PC-3 (cell line): ENCODE measurements at regions not wholly inside any gene's neighbourhood (a gene's known extent, or its start where the extent isn't known, plus 50 kb on each side); places are given as distances from the start of the nearest gene placed in this dataset.

Source experiments
- ATAC-seq: fragments of 200-7000 bp; cut with Tn5 transposase; 2 replicates; pipeline ENCODE4 v1.9.1; 2020; ENCODE audit warnings: mild to moderate bottlenecking, moderate library complexity
- BruUV-seq: library from RNA; stranded (reverse); fragments of 400-500 nt; replicated peaks from 2 replicates; lab custom pipeline; 2021; lab: Mats Ljungman, UMichigan
- CTCF ChIA-PET: fragments of 300-600 bp; sonication (Branson Sonifier 250); formaldehyde crosslinking; loops from one replicate; lab custom pipeline; 2022; ENCODE audit warnings: antibody characterized with exemption; lab: Charles Lee
- POLR2A ChIA-PET: fragments of 300-600 bp; sonication (Branson Sonifier 250); formaldehyde crosslinking; loops from one replicate; lab custom pipeline; 2022; ENCODE audit warnings: antibody characterized with exemption; ENCODE audit not compliant: unreplicated experiment; lab: Charles Lee
- DNase-seq: peaks from one replicate; pipeline ENCODE4 v3.0.0-alpha.2; 2015
- H2AFZ ChIP-seq: fragments of 300-600 bp; sonication (generic); 2 replicates; pipeline ENCODE4 v1.6.0; 2016; ENCODE audit warnings: antibody characterized with exemption, low read length
- H3F3A ChIP-seq: fragments of 300-600 bp; sonication (generic); one replicate; pipeline ENCODE4 v1.6.0; 2017; ENCODE audit warnings: antibody characterized with exemption, low read length, control low read depth, mild to moderate bottlenecking; ENCODE audit not compliant: unreplicated experiment
- H3K27ac ChIP-seq: fragments of 300-600 bp; sonication (generic); 2 replicates; pipeline ENCODE4 v1.5.1; 2016; ENCODE audit warnings: mild to moderate bottlenecking, low read length
- H3K27me3 ChIP-seq: fragments of 300-600 bp; sonication (generic); 2 replicates; pipeline ENCODE4 v1.6.1; 2016; ENCODE audit warnings: low read length, mixed read lengths
- H3K36me3 ChIP-seq: fragments of 300-600 bp; sonication (generic); 2 replicates; pipeline ENCODE4 v1.6.1; 2016; ENCODE audit warnings: low read depth, mixed run types, low read length, mixed read lengths
- H3K4me1 ChIP-seq: fragments of 300-600 bp; sonication (generic); 2 replicates; pipeline ENCODE4 v1.5.1; 2016; ENCODE audit warnings: low read length; ENCODE audit not compliant: insufficient read depth
- H3K4me2 ChIP-seq: fragments of 300-600 bp; sonication (generic); 2 replicates; pipeline ENCODE4 v1.6.0; 2016; ENCODE audit warnings: low read length
- H3K4me3 ChIP-seq: fragments of 300-600 bp; sonication (generic); 2 replicates; pipeline ENCODE4 v1.5.1; 2016; ENCODE audit warnings: mild to moderate bottlenecking, low read length, mixed read lengths
- H3K79me2 ChIP-seq: fragments of 300-600 bp; sonication (generic); 2 replicates; pipeline ENCODE4 v1.6.1; 2017; ENCODE audit warnings: low read length, mixed read lengths
- H3K9ac ChIP-seq: fragments of 300-600 bp; sonication (generic); 2 replicates; pipeline ENCODE4 v1.6.0; 2016; ENCODE audit warnings: mild to moderate bottlenecking, low read length
- H3K9me2 ChIP-seq: fragments of 300-600 bp; sonication (generic); replicated peaks from 2 replicates; pipeline ENCODE4 v1.6.1; 2016; ENCODE audit warnings: mixed run types, low read length, mixed read lengths
- H3K9me3 ChIP-seq: fragments of 300-600 bp; sonication (generic); 2 replicates; pipeline ENCODE4 v1.6.1; 2016; ENCODE audit warnings: low read length, mixed read lengths
- H4K20me1 ChIP-seq: fragments of 300-600 bp; sonication (generic); 2 replicates; pipeline ENCODE4 v1.6.1; 2016; ENCODE audit warnings: low read length, mixed read lengths
- EZH2 ChIP-seq: fragments of 300-600 bp; sonication (generic); IDR thresholded peaks from one replicate; pipeline ENCODE4 v1.6.1; 2017; ENCODE audit warnings: antibody characterized with exemption, mild to moderate bottlenecking, low read length; ENCODE audit not compliant: unreplicated experiment
- EZH2phosphoT487 ChIP-seq: fragments of 300-600 bp; sonication (generic); IDR thresholded peaks from 2 replicates; pipeline ENCODE4 v1.6.1; 2018; ENCODE audit warnings: mild to moderate bottlenecking, antibody characterized with exemption, low read length, borderline replicate concordance
- intact Hi-C: fragments of 100-400 bp; cut with micrococcal nuclease; formaldehyde crosslinking; loops from 2 replicates; pipeline ENCODE4 v1.9.0; 2023
- TF ChIP-seq, protein P1 (sequence below): fragments of 300-600 bp; sonication (generic); conservative IDR thresholded peaks from 2 replicates; pipeline ENCODE4 v1.5.1; 2017; ENCODE audit warnings: antibody characterized with exemption, low read depth, mild to moderate bottlenecking, low read length

- no peaks in the 10 kb centered on the region for H4K20me1 ChIP-seq
- no peaks in the 10 kb centered on the region for H3K36me3 ChIP-seq
- ChIA-PET POLR2A (interaction anchor here (0.6 kb wide), 1 partner anchor 67 kb away, joined by 4 read pairs; no protein-coding TSS in a partner anchor), CTCF (no interaction called here)
- no peak overlapping the region for H3K4me3 ChIP-seq
- no peaks in the 10 kb centered on the region for H3K79me2 ChIP-seq
- no peaks in the 10 kb centered on the region for H3F3A ChIP-seq
- H2AFZ ChIP-seq, result no peak overlapping the region
- no peak overlapping the region for H3K9ac ChIP-seq
- H3K9me2 ChIP-seq, result no peaks in the 10 kb centered on the region
- no TSS peak for BruUV-seq
- no peaks in the 10 kb centered on the region for H3K9me3 ChIP-seq
- intact Hi-C loops, result no loop called here
- H3K27ac ChIP-seq, result no peak overlapping the region
- ATAC-seq, result no peak
- no peaks in the 10 kb centered on the region for H3K4me1 ChIP-seq
- DNase-seq, result no peak
- peaks cover 9% of the 10 kb centered on the region for H3K27me3 ChIP-seq
- no peak overlapping the region for H3K4me2 ChIP-seq
- TF ChIP-seq EZH2phosphoT487, result no peak
- no peak for TF ChIP-seq EZH2
- TF ChIP-seq, protein P1, sequence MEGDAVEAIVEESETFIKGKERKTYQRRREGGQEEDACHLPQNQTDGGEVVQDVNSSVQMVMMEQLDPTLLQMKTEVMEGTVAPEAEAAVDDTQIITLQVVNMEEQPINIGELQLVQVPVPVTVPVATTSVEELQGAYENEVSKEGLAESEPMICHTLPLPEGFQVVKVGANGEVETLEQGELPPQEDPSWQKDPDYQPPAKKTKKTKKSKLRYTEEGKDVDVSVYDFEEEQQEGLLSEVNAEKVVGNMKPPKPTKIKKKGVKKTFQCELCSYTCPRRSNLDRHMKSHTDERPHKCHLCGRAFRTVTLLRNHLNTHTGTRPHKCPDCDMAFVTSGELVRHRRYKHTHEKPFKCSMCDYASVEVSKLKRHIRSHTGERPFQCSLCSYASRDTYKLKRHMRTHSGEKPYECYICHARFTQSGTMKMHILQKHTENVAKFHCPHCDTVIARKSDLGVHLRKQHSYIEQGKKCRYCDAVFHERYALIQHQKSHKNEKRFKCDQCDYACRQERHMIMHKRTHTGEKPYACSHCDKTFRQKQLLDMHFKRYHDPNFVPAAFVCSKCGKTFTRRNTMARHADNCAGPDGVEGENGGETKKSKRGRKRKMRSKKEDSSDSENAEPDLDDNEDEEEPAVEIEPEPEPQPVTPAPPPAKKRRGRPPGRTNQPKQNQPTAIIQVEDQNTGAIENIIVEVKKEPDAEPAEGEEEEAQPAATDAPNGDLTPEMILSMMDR, result no peak
Measured at GRCh38 chr3:103909395-103909794, 1457.3 kb upstream of the ALCAM start.

DNA sequence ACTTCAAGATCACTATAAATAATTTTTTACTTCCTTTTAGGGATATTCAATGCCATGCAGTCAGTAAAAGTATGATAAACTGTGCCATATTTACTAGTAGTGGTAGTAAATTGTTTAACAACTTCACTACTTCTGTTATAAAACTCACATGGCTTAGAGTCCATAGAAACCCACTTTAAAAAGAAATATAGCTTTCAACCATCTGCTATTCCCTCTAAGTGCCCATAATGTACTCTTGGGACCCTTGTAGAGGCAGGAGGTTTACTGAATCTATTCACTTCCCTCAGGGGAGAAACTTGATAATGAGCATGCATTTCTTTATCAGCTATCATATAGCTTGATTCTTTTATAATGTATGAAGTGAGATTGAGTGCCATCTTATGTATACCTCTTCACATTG, 1448.4 kb upstream of the ALCAM start:
- Histone ChIP-seq H3K79me2 (no peaks in the 10 kb centered on the region), H3K9ac (no peak overlapping the region), H3K27me3 (peaks cover 34% of the 10 kb centered on the region; the same call in 1 of the 2 replicates), H3K36me3 (no peaks in the 10 kb centered on the region), H3K4me3 (no peak overlapping the region), H3K9me3 (no peaks in the 10 kb centered on the region), H2AFZ (no peak overlapping the region), H3F3A (no peaks in the 10 kb centered on the region), H3K4me1 (no peaks in the 10 kb centered on the region), H3K4me2 (no peak overlapping the region), H3K9me2 (no peaks in the 10 kb centered on the region), H4K20me1 (no peaks in the 10 kb centered on the region), H3K27ac (no peak overlapping the region)
- CTCF ChIA-PET, result no interaction called here
- ATAC-seq, result no peak
- DNase-seq, result no peak
- no TSS peak for BruUV-seq
- intact Hi-C loops, result loop anchor here (2.0 kb wide), 1 partner anchor 230 kb away; no protein-coding TSS in a partner anchor
- POLR2A ChIA-PET, result no interaction called here
- TF ChIP-seq, protein P1, result no peak
- TF ChIP-seq EZH2phosphoT487, result no peak
- no peak for TF ChIP-seq EZH2

GRCh38 chr3:103919327-103919726, 1447.4 kb upstream of the ALCAM start:
- POLR2A ChIA-PET, result no interaction called here
- ATAC-seq, result peak; percentile 65
- Histone ChIP-seq H3K4me3 (no peak overlapping the region), H4K20me1 (no peaks in the 10 kb centered on the region), H3K4me2 (no peak overlapping the region), H3K27me3 (peaks cover 34% of the 10 kb centered on the region; the same call in 1 of the 2 replicates), H3K36me3 (no peaks in the 10 kb centered on the region), H3F3A (no peaks in the 10 kb centered on the region), H3K9me2 (no peaks in the 10 kb centered on the region), H3K79me2 (no peaks in the 10 kb centered on the region), H3K9ac (no peak overlapping the region), H3K4me1 (no peaks in the 10 kb centered on the region), H3K27ac (no peak overlapping the region), H3K9me3 (no peaks in the 10 kb centered on the region), H2AFZ (no peak overlapping the region)
- BruUV-seq, result no TSS peak
- intact Hi-C loops, result loop anchor here (2.0 kb wide), 1 partner anchor 229 kb away; no protein-coding TSS in a partner anchor
- DNase-seq, result peak; percentile 25
- CTCF ChIA-PET, result no interaction called here
- TF ChIP-seq, protein P1, result peak; percentile 52
- TF ChIP-seq EZH2 (no peak), EZH2phosphoT487 (no peak)
